ENCODE measurements at regions not wholly inside any gene's neighbourhood (a gene's known extent, or its start where the extent isn't known, plus 50 kb on each side); places are given as distances from the start of the nearest gene placed in this dataset.

DNA sequence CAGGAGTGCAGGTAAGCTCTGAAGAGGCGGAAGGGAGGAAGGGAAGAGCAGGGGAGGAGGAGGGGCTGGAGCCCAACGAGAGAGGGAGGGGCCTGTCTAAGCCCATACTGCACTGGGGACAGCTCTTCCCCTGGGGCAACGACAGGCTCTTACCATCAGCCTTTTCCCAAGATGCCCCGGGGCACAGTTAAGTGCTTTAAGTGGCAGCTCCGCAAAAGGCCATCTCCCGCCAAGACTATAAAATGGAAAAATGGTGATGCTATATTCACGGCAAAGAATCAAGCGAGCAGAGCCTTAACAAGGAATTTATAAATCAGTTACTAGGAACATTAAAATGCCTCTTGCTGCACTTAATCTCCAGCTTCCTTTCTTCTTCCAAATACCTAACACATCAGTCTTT, 110.2 kb upstream of the NLRP1 start:
- TF ChIP-seq, protein P1, sequence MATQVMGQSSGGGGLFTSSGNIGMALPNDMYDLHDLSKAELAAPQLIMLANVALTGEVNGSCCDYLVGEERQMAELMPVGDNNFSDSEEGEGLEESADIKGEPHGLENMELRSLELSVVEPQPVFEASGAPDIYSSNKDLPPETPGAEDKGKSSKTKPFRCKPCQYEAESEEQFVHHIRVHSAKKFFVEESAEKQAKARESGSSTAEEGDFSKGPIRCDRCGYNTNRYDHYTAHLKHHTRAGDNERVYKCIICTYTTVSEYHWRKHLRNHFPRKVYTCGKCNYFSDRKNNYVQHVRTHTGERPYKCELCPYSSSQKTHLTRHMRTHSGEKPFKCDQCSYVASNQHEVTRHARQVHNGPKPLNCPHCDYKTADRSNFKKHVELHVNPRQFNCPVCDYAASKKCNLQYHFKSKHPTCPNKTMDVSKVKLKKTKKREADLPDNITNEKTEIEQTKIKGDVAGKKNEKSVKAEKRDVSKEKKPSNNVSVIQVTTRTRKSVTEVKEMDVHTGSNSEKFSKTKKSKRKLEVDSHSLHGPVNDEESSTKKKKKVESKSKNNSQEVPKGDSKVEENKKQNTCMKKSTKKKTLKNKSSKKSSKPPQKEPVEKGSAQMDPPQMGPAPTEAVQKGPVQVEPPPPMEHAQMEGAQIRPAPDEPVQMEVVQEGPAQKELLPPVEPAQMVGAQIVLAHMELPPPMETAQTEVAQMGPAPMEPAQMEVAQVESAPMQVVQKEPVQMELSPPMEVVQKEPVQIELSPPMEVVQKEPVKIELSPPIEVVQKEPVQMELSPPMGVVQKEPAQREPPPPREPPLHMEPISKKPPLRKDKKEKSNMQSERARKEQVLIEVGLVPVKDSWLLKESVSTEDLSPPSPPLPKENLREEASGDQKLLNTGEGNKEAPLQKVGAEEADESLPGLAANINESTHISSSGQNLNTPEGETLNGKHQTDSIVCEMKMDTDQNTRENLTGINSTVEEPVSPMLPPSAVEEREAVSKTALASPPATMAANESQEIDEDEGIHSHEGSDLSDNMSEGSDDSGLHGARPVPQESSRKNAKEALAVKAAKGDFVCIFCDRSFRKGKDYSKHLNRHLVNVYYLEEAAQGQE (IDR thresholded peaks at IDR 0.05; ENCODE audit: insufficient read depth in 1 of 2, low read depth in 2 of 2, low read length in 2 of 2), result no peak
- TF ChIP-seq POLR2AphosphoS5 (IDR thresholded peaks at IDR 0.05; ENCODE audit: low read depth, low read length) (no peak), SIN3A (IDR thresholded peaks at IDR 0.05; ENCODE audit: borderline replicate concordance, insufficient read depth, low read length) (no peak), TAF1 (IDR thresholded peaks at IDR 0.05; ENCODE audit: borderline replicate concordance, insufficient read depth, low read length) (no peak), FOXP2 (optimal IDR thresholded peaks at IDR 0.05; ENCODE audit: borderline replicate concordance, extremely low read depth, extremely low read length, insufficient read depth) (no peak)

DNA sequence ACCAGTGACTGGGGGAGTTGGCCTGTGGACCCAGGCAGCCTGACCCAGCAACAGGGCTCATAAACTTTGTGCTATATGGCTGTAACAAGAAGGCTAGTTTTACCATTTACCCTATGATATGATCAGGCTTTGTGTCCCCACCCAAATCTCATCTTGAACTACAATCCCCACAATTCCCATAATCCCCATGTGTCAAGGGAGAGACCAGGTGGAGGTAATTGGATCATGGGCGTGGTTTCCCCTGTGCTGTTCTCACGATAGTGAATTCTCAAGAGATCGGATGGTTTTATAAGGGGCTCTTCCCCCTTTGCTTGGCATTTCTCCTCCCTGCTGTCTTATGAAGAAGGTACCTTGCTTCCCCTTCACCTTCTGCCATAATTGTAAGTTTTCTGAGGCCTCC, 111.2 kb upstream of the NLRP1 start:
- TF ChIP-seq SIN3A (IDR thresholded peaks at IDR 0.05; ENCODE audit: borderline replicate concordance, insufficient read depth, low read length) (no peak), FOXP2 (optimal IDR thresholded peaks at IDR 0.05; ENCODE audit: borderline replicate concordance, extremely low read depth, extremely low read length, insufficient read depth) (no peak), TAF1 (IDR thresholded peaks at IDR 0.05; ENCODE audit: borderline replicate concordance, insufficient read depth, low read length) (no peak), POLR2AphosphoS5 (IDR thresholded peaks at IDR 0.05; ENCODE audit: low read depth, low read length) (no peak)
- TF ChIP-seq, protein P1 (IDR thresholded peaks at IDR 0.05; ENCODE audit: insufficient read depth in 1 of 2, low read depth in 2 of 2, low read length in 2 of 2), result no peak

- TF ChIP-seq TAF1 (IDR thresholded peaks at IDR 0.05; ENCODE audit: borderline replicate concordance, insufficient read depth, low read length) (no peak), POLR2AphosphoS5 (IDR thresholded peaks at IDR 0.05; ENCODE audit: low read depth, low read length) (no peak), FOXP2 (optimal IDR thresholded peaks at IDR 0.05; ENCODE audit: borderline replicate concordance, extremely low read depth, extremely low read length, insufficient read depth) (no peak), SIN3A (IDR thresholded peaks at IDR 0.05; ENCODE audit: borderline replicate concordance, insufficient read depth, low read length) (no peak)
- TF ChIP-seq, protein P1 (IDR thresholded peaks at IDR 0.05; ENCODE audit: insufficient read depth in 1 of 2, low read depth in 2 of 2, low read length in 2 of 2), result no peak
These were observed 114.7 kb upstream of the NLRP1 start for GRCh38 chr17:5698959-5699358.

DNA sequence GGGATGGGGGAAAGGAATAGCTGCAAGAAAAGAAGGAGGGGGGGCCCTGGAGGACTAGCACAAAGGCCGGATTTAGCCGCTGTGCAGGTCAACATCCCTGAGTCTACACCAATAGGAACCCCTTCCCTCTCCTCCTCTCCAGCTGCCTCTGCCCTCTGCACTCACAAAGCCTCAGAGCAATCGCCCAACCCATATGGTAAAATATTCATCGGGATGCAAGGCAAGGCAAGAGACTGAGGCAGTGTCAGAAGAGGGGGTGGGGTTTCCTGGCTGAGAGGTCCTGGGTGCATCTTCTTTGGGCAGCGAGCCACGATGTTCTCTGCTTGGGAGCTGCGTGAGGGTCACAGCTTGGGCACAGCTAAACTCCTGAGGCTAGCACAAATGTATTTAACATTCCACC, 115.5 kb upstream of the NLRP1 start:
- TF ChIP-seq POLR2AphosphoS5 (IDR thresholded peaks at IDR 0.05; ENCODE audit: low read depth, low read length) (no peak), TAF1 (IDR thresholded peaks at IDR 0.05; ENCODE audit: borderline replicate concordance, insufficient read depth, low read length) (no peak)
- TF ChIP-seq, protein P1 (IDR thresholded peaks at IDR 0.05; ENCODE audit: insufficient read depth in 1 of 2, low read depth in 2 of 2, low read length in 2 of 2), result no peak

- TF ChIP-seq SIN3A (IDR thresholded peaks at IDR 0.05; ENCODE audit: borderline replicate concordance, insufficient read depth, low read length), result no peak
- TF ChIP-seq TAF1 (IDR thresholded peaks at IDR 0.05; ENCODE audit: borderline replicate concordance, insufficient read depth, low read length), result no peak
- TF ChIP-seq, protein P1 (IDR thresholded peaks at IDR 0.05; ENCODE audit: insufficient read depth in 1 of 2, low read depth in 2 of 2, low read length in 2 of 2), result no peak
These were observed 116.4 kb upstream of the NLRP1 start for GRCh38 chr17:5700745-5701144.
